ENCODE measurements at regions not wholly inside any gene's neighbourhood (a gene's known extent, or its start where the extent isn't known, plus 50 kb on each side); places are given as distances from the start of the nearest gene placed in this dataset.
"Not testable (repeated sequence)": the region's sequence is repeated elsewhere in the genome, so short reads cannot be mapped to it uniquely, and the experiment has no call there.

GRCh38 chr2:145374165-145374564, 854.2 kb upstream of the ZEB2 start:
- DNase-seq = peak; percentile 16

DNA sequence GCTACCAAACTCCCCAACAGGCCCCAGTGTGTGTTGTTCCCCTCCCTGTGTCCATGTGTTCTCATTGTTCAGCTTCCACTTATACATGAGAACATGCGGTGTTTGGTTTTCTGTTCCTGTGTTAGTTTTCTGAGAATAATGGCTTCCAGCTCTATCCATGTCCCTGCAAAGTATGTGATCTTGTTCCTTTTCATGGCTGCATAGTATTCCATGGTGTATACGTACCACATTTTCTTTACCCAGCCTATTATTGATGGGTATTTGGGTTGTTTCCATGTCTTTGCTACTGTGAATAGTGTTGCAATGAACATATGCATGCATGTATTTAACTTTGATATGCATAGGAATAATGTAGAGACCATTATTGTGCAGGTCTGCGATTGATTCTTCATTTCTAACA, 847.4 kb upstream of the ZEB2 start:
- not testable (repeated sequence) for DNase-seq

- DNase-seq = no peak
Observed at GRCh38 chr2:145366341-145366740, 846.4 kb upstream of the ZEB2 start.

DNA sequence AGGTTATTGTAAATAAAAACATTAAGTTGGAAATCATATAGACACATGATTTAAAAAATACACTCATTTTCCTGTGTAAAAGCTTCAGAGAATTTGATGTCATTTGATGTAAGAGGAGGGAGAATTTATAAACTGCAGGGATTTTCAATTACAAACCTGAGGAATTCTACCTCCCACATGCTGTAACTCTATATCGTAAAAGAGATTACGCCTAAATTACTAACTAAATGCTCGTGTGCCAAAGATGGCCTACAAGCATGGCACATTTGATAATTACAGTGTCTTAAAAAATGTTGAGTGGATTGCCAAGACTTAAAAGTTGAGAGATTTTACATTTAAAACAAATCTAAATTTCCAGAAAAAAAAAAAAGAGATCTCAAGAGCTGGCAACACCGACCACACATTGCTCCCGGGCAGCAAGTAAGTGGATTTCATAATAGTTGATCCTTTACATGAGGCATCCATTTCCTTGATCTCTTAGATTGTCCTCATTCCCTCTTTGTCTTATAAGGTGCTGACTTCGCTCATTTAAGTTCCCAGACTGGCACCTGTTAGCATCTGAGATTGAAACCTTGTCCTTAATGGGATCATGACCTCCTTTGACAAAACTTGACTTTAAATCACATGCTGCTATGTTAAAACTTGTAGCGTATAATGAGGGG, 840.3 kb upstream of the ZEB2 start:
- DNase-seq = no peak

GRCh38 chr2:145359561-145359960, 839.6 kb upstream of the ZEB2 start:
- DNase-seq = no peak

GRCh38 chr2:145356056-145356455, 836.1 kb upstream of the ZEB2 start:
- no peak for DNase-seq

DNA sequence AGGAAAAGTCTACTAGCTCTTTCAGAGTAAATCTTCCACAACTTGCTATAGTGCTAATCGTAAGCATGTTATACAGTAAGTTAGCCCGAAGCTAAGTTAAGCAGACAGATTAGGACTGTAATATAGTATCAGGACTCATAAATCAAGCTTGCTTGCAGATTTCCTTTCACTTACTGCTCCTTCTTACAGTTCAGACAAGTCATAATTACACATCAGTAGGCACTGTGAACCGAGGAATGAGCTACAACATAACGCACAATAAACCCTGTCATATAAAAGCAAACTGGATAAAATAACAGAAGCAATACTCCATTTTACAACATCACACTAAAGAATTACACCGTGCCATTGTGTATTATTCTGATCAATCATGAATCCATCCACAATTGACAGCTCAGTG, 832.6 kb upstream of the ZEB2 start:
- DNase-seq = no peak

- DNase-seq = no peak
Observed at GRCh38 chr2:145351864-145352425, 832.0 kb upstream of the ZEB2 start.

DNA sequence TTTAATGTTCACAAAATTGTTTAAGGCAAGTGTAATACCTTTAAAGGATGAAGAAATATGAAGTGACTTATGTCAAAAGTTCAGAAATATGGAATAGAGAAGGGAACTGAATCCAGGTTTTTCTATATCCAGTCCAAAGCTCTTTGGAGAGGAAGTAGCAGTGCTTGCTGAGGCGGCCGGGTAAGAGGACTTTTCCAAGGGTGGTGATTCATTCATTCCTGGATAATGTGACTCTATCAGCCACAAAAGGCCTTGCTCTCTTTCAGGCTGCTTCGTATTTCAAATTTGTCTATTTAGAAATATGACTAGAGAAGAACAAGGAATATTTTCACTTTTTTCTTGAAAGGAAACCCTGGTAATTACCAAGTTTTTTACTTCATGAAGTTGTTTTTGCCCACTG, 830.1 kb upstream of the ZEB2 start:
- no peak for DNase-seq

DNA sequence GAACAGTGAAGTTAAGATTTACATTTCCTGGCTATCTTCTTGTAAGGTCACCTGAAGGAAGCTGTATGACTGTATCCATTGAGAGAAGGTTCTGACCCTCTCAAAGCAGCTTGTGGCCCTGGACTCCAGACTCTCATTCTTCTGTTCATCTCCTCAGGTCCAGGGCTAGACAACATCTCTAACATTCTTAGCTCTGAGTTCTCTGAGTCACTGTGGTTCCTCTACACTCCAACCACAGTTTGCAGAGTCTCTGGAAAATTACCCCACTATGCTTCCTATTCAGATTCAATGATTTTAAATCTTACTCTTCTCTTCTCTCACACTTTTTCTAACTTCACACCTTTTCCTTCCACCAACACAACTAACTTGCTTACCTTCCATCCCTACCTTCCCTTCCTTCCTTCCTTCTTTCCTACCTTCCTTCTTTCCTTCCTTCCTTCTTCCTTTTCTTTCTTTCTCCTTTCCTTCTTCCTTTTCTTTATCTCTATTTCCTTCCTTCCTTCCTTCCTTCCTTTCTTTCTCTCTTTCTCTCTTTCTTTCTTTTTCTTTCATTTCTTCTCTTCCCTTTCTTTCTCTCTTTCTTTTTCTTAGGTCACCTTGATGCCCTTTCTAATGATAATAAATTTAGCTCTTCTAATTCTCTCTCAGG, 824.3 kb upstream of the ZEB2 start:
- DNase-seq = no peak

DNA sequence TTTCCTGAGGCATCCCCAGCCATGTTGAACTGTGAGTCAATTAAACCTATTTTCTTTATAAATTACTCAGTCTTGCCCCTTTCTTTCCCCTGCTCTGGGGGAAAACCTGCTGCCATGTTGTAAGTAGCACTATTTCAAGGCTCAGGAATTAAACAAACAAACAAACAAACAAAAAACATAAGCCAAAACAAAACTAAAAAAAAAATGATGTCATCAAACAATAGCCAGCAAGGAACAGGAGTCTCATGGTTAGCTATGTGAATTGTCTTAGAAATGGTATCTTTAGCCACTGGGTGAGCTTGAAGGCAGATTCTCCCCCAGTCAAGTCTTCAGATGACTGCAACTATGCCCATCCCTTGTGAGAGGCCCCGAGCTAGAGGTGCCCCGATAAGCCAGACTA, 823.4 kb upstream of the ZEB2 start:
- DNase-seq = no peak

- DNase-seq = no peak
Observed at GRCh38 chr2:145341536-145341935, 821.6 kb upstream of the ZEB2 start.

- no peak for DNase-seq
Observed at GRCh38 chr2:145339646-145340045, 819.7 kb upstream of the ZEB2 start.

GRCh38 chr2:145332210-145332898, 812.4 kb upstream of the ZEB2 start:
- no peak for DNase-seq

DNA sequence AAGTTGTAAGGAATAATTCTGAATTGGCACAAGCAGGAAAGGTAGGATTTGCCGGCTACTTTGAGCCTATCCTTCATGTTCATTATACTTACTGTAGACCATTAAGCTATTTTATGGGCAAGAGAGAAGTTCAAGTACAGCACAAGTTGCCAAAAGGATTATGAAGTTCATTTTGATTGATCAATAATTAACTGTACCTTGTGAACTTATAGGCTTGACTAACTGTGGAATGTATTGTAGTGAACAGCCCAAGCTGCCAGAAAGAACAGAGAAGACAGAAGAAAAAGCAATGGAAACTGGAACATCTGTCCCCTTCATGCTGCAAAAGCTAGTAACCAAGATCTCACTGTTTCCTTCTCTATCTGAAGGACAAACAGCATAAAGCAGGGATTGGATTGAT, 810.1 kb upstream of the ZEB2 start:
- DNase-seq = no peak

- DNase-seq = no peak
Observed at GRCh38 chr2:145325485-145325884, 805.6 kb upstream of the ZEB2 start.

DNA sequence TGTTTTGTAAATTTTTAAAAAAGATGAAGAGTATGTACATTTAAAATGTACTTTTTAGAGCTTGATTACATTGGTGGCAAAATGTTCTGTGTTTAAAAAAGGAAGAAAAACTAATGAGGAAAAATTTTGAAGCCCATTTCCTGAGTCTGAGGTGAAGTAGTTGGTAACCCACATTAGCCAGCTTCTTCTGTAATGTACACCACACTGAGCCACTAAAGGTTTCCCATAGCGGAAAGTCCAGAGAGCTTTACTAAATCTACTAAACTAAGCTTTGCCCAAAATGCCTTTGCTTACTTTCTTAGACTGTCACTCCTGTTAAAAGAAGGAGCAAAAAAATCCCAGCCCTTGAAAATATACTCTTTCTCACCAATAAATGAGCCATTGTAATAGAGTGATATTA, 804.8 kb upstream of the ZEB2 start:
- no peak for DNase-seq

- no peak for DNase-seq
Observed at GRCh38 chr2:145323512-145323911, 803.6 kb upstream of the ZEB2 start.

- no peak for DNase-seq
Observed at GRCh38 chr2:145321344-145321743, 801.4 kb upstream of the ZEB2 start.

DNA sequence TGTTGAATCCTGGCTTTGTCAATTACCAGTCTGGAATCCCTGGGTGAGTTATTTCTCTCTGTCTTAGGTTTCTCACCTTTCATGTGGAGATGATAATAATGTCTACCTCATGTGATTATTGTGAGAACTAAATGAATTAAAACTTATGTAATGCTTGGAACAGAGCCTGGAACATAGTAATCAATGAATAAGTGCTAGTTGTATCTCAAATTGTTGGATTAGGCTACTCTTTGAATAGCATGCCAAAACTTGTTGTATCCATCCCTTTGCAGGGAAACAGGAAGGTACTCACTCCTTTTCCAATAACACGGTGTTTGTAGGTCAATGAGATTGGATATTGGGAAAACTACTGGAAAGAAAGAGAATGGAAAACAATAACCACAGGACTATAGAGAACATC, 796.6 kb upstream of the ZEB2 start:
- no peak for DNase-seq

DNA sequence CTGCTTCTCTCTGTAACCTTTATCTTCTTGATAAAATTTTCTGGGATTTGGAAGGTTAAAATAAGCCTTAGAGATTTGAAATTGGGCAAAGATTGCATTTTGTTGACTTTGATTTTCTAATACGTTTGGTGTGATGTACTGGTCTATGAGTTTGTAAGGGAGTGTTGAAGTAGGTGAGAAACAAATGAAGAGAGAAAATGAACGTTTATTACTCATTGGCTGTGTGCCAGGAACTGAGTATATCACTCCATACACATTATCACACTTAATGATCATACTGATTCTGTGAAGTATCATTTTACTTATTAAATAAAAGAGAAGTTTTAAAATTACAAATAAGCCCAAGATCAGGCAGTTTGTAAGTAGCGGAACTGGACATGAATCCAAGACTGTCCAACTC, 795.1 kb upstream of the ZEB2 start:
- no peak for DNase-seq

DNA sequence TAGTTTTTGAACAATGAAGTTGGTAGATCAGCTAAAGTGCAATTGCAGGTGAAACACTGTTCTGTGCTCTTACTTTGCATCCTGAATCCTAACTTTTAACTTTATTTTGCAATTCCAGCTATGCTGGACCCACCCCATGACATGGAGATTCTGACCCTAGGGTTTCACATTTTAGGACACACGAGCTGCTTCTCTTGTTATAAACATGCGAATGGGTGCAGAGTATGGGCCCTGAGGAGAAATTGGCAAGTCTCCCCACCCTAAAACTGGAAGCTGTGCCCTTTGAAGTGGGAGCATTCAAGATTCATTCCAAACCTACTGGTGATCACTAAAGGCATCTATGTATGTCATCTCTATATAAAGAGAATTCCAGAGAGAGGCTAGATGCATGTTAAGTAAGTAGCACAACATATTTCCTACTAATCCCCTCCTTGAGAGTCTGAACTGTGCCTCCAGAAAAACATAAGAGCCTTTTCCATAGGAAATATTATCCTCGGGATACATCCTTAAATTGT, 794.3 kb upstream of the ZEB2 start:
- DNase-seq = no peak

DNA sequence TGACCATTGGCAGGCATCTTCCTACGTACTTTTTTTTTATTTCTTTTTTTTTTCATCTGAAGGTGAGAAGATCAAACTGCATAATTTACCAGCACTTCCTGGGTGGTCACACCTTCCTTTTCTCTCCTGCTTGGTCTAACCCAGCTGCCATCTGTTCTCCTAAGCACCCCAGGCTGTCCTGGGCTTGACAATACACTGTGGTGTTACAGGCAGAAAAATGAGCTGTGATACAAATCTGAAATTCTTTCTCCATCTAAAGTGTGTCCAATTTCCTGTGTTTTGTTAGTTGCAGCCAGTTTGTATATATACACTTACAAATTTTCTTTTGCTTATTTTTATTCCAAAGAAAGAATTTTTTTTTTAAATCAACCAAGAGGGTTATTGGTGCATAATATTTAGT, 786.0 kb upstream of the ZEB2 start:
- no peak for DNase-seq

DNA sequence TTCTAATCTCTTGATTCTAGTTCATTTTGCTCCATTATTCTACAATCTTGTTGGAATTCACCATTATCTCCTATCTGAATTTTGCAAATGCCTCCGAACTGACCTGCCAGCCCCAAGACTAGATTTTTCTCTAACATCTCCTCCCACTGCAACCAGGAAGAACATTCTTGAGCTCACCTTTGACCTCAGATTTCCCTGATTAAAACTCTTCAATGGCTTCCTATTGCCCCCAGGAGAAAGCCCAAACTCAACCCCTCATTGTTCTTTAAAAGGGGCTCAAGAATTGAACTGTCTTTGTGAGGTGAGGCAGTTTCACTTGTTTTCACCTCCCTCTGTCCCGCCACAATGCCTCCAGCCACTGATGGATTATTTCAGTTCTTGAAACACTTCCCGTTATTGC, 784.6 kb upstream of the ZEB2 start:
- no peak for DNase-seq

Measured in NCI-H187 treated with DMSO at 0.1 percent for 48 hours (cell line).